GM10248 (cell line): ENCODE measurements at regions not wholly inside any gene's neighbourhood (a gene's known extent, or its start where the extent isn't known, plus 50 kb on each side); places are given as distances from the start of the nearest gene placed in this dataset.

Source experiments
- CTCF ChIA-PET: fragments of 300-600 bp; sonication (Branson Sonifier 250); formaldehyde crosslinking; extraction: SDS; loops from one replicate; lab custom pipeline; 2021; ENCODE audit warnings: antibody characterized with exemption; lab: Yijun Ruan, JAX
- POLR2A ChIA-PET: fragments of 350-650 bp; sonication (Branson Sonifier 250); formaldehyde crosslinking; extraction: SDS; loops from one replicate; lab custom pipeline; 2020; ENCODE audit warnings: antibody characterized with exemption; lab: Yijun Ruan, JAX
- DNase-seq: peaks from one replicate; pipeline ENCODE4 v3.0.0; 2012; ENCODE audit errors: extremely low spot score
- TF ChIP-seq, protein P1 (sequence below): IDR thresholded peaks from 2 replicates; pipeline ENCODE4 v1.5.1; 2012; ENCODE audit warnings: mild to moderate bottlenecking, low read depth; ENCODE audit errors: extremely low read depth, missing control alignments, control extremely low read depth

DNA sequence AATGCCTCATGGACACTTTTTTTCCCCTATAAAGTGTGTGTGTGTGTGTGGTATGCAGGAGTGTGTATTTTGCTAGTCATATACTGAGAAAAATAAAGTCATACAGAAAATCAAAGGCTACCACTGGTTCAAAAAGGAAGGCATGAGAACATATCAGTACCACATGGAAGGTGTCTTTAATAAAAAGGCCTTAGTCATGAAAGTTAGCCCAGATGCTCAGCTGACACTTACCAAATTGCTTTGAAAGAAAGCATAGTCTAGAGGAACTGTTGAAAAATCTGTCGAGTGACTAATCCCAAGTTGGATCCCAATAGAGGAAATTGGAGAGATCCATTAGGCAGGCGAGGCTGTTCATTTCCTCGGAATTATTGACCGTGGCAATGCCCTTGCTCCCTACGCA, 432.9 kb upstream of the CFAP20DC start:
- ChIA-PET POLR2A (no interaction called here), CTCF (no interaction called here)
- TF ChIP-seq, protein P1, sequence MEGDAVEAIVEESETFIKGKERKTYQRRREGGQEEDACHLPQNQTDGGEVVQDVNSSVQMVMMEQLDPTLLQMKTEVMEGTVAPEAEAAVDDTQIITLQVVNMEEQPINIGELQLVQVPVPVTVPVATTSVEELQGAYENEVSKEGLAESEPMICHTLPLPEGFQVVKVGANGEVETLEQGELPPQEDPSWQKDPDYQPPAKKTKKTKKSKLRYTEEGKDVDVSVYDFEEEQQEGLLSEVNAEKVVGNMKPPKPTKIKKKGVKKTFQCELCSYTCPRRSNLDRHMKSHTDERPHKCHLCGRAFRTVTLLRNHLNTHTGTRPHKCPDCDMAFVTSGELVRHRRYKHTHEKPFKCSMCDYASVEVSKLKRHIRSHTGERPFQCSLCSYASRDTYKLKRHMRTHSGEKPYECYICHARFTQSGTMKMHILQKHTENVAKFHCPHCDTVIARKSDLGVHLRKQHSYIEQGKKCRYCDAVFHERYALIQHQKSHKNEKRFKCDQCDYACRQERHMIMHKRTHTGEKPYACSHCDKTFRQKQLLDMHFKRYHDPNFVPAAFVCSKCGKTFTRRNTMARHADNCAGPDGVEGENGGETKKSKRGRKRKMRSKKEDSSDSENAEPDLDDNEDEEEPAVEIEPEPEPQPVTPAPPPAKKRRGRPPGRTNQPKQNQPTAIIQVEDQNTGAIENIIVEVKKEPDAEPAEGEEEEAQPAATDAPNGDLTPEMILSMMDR, result no peak
- DNase-seq, result no peak

GRCh38 chr3:59481776-59482400, 432.1 kb upstream of the CFAP20DC start:
- no peak for DNase-seq
- ChIA-PET CTCF (interaction anchor here (1.4 kb wide), 1 partner anchor 93 kb away, joined by 3 read pairs; no protein-coding TSS in a partner anchor), POLR2A (no interaction called here)
- TF ChIP-seq, protein P1, result no peak

GRCh38 chr3:59480486-59480995, 430.7 kb upstream of the CFAP20DC start:
- CTCF ChIA-PET, result interaction anchor here (1.4 kb wide), 1 partner anchor 94 kb away, joined by 3 read pairs; no protein-coding TSS in a partner anchor
- POLR2A ChIA-PET, result no interaction called here
- no peak for DNase-seq
- TF ChIP-seq, protein P1, result no peak

DNA sequence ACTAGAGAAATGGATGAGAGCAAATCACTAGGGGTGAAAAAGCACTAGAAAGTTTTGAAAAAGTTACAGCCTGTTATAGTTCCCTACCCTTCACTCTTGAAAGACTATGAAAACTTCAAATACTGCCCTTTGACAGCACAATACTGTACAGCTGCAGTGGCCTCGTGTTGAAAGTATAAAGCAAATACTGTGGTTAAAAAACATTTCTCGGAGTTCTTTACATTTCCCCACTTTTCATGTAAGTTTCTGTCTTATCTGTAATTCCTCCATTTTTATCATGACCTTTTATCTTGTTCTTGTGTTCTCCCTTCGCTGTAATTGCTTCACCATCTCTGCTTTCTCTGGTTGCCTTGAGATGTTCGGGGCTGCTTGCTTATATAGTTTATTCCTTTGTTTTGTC, 423.8 kb upstream of the CFAP20DC start:
- POLR2A ChIA-PET, result no interaction called here
- CTCF ChIA-PET, result no interaction called here
- DNase-seq, result no peak
- TF ChIP-seq, protein P1, result no peak

- POLR2A ChIA-PET, result no interaction called here
- TF ChIP-seq, protein P1, result no peak
- CTCF ChIA-PET, result no interaction called here
- DNase-seq, result no peak
Observed at GRCh38 chr3:59472541-59472940, 422.7 kb upstream of the CFAP20DC start.

DNA sequence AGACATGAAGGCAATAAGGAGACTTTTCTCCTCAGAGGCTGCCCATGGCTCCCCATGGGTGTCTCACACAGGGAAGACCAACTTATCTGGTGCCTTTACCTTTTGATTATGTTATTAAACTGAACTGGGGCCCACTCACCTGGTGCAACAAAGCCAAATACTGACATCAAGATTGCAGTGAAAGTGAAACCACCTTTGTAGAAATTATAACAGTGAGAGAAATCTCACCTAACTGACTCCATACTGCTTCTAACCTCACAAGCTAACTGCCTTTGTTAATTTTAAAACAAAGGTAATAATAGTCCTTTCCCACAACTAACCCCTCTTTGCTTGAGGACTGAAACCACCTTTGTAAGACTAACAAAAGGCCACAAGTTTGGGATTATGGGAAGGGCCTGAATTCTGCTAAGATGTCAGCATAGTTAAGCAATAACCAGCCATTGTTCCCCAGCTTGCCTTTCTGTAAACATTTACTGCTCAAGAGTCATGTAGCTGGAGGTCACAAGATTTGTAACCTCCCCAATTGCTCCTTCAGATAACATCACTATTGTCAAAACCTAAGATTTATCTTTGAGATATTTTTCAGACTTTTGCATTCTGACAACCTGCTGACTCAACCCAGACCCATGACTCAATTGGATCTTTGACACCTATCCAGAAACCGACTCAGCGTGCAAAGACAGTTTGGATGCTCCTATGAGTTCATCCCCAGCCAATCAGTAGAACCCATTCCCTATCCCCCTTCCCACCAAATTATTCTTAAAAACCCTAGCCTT, 420.3 kb upstream of the CFAP20DC start:
- TF ChIP-seq, protein P1, result no peak
- ChIA-PET POLR2A (no interaction called here), CTCF (interaction anchor here (1.2 to 1.3 kb wide), 2 partner anchors 13 to 21 kb away, joined by 3 to 4 read pairs; no protein-coding TSS in a partner anchor)
- DNase-seq, result no peak
